WTC11 (cell line): ENCODE measurements at regions not wholly inside any gene's neighbourhood (a gene's known extent, or its start where the extent isn't known, plus 50 kb on each side); places are given as distances from the start of the nearest gene placed in this dataset.

Source experiments
- ATF1 ChIP-seq: sonication (generic); formaldehyde crosslinking; IDR thresholded peaks from 2 replicates; pipeline ENCODE4 v1.8.1; 2023; ENCODE audit warnings: mild to moderate bottlenecking, moderate library complexity, missing genetic modification reagents
- ATF3 ChIP-seq: sonication (generic); formaldehyde crosslinking; conservative IDR thresholded peaks from 2 replicates; pipeline ENCODE4 v1.8.1; 2022; ENCODE audit warnings: mild to moderate bottlenecking, missing genetic modification reagents
- CREM ChIP-seq: sonication (generic); formaldehyde crosslinking; IDR thresholded peaks from 2 replicates; pipeline ENCODE4 v1.8.1; 2022; ENCODE audit warnings: mild to moderate bottlenecking, missing genetic modification reagents, moderate library complexity
- CTCF ChIP-seq: fragments of 200-600 bp; IDR thresholded peaks from 2 replicates; pipeline ENCODE4 v1.8.0; 2022; ENCODE audit warnings: antibody characterized with exemption
- E2F5 ChIP-seq: sonication (generic); formaldehyde crosslinking; IDR thresholded peaks from 2 replicates; pipeline ENCODE4 v1.8.1; 2022; ENCODE audit warnings: mild to moderate bottlenecking, moderate library complexity, missing genetic modification reagents
- HMGA2 ChIP-seq: fragments of 250-450 bp; sonication (Bioruptor Pico); IDR thresholded peaks from 2 replicates; pipeline ENCODE4 v1.4.0; 2021; ENCODE audit warnings: mild to moderate bottlenecking, moderate library complexity
- IRF1 ChIP-seq: sonication (generic); formaldehyde crosslinking; IDR thresholded peaks from 2 replicates; pipeline ENCODE4 v1.8.0; 2023; ENCODE audit warnings: missing genetic modification reagents
- MAX ChIP-seq: sonication (generic); formaldehyde crosslinking; IDR thresholded peaks from 2 replicates; pipeline ENCODE4 v1.8.0; 2022; ENCODE audit warnings: mild to moderate bottlenecking, missing genetic modification reagents
- MLX ChIP-seq: sonication (generic); formaldehyde crosslinking; IDR thresholded peaks from 2 replicates; pipeline ENCODE4 v1.8.1; 2023; ENCODE audit warnings: mild to moderate bottlenecking, missing genetic modification reagents, moderate library complexity
- NR2C2 ChIP-seq: sonication (generic); formaldehyde crosslinking; IDR thresholded peaks from 2 replicates; pipeline ENCODE4 v1.8.0; 2022; ENCODE audit warnings: mild to moderate bottlenecking, missing genetic modification reagents
- TEAD4 ChIP-seq: sonication (generic); formaldehyde crosslinking; IDR thresholded peaks from 2 replicates; pipeline ENCODE4 v1.8.0; 2022; ENCODE audit warnings: mild to moderate bottlenecking, missing genetic modification reagents
- USF2 ChIP-seq: sonication (generic); formaldehyde crosslinking; IDR thresholded peaks from 2 replicates; pipeline ENCODE4 v1.8.1; 2023; ENCODE audit warnings: mild to moderate bottlenecking, missing genetic modification reagents, moderate library complexity
- ZNF263 ChIP-seq: sonication (generic); formaldehyde crosslinking; IDR thresholded peaks from 2 replicates; pipeline ENCODE4 v1.8.1; 2022; ENCODE audit warnings: low read depth, mild to moderate bottlenecking, moderate library complexity, missing genetic modification reagents
- ZNF396 ChIP-seq: fragments of 250-450 bp; sonication (Bioruptor Pico); IDR thresholded peaks from 2 replicates; pipeline ENCODE4 v1.8.0; 2021; ENCODE audit warnings: mild to moderate bottlenecking, moderate library complexity, borderline replicate concordance

- TF ChIP-seq MAX (CRISPR knock-in tag) (no peak), CTCF (no peak), USF2 (no peak), E2F5 (CRISPR knock-in tag) (no peak), ZNF263 (CRISPR knock-in tag) (no peak), ZNF396 (CRISPR knock-in tag) (no peak), TEAD4 (CRISPR knock-in tag) (no peak), NR2C2 (no peak), HMGA2 (CRISPR knock-in tag) (no peak), ATF3 (CRISPR knock-in tag) (no peak), MLX (CRISPR knock-in tag) (no peak), IRF1 (CRISPR knock-in tag) (no peak), ATF1 (CRISPR knock-in tag) (no peak), CREM (CRISPR knock-in tag) (no peak)
These were observed 79.3 kb upstream of the C12orf71 start for GRCh38 chr12:27161458-27162228.
